Activated naive CD8-positive, alpha-beta T cell treated with anti-CD3 and anti-CD28 coated beads, Interleukin-2, amount 10 ng/mL, durations not matched to agents 7 days and 5 days (primary cell): ENCODE measurements at regions not wholly inside any gene's neighbourhood (a gene's known extent, or its start where the extent isn't known, plus 50 kb on each side); places are given as distances from the start of the nearest gene placed in this dataset.

Experiments used
- ATAC-seq: fragments of 150-1000 bp; cut with Tn5 transposase; one replicate; pipeline ENCODE4 v1.10.0; 2021; ENCODE audit warnings: low read depth, moderate library complexity
- POLR2A ChIA-PET: fragments of 350-600 bp; sonication (Branson Sonifier 250); formaldehyde crosslinking; loops from one replicate; lab custom pipeline; 2021; ENCODE audit warnings: antibody characterized with exemption; lab: Charles Lee
- DNase-seq: peaks from one replicate; pipeline ENCODE4 v3.0.0; 2021
- H3K27ac Mint-ChIP-seq: one replicate; pipeline ENCODE4 v1.8.0; 2022; ENCODE audit warnings: mild to moderate bottlenecking, mixed read lengths
- H3K27me3 Mint-ChIP-seq: one replicate; pipeline ENCODE4 v1.8.0; 2022; ENCODE audit warnings: mild to moderate bottlenecking, moderate library complexity, mixed read lengths
- H3K36me3 Mint-ChIP-seq: one replicate; pipeline ENCODE4 v1.8.0; 2021; ENCODE audit warnings: mild to moderate bottlenecking, mixed read lengths
- H3K4me1 Mint-ChIP-seq: one replicate; pipeline ENCODE4 v1.8.0; 2021; ENCODE audit warnings: mixed read lengths
- H3K4me3 Mint-ChIP-seq: one replicate; pipeline ENCODE4 v1.8.0; 2022; ENCODE audit warnings: mild to moderate bottlenecking, moderate library complexity, mixed read lengths
- H3K9me3 Mint-ChIP-seq: one replicate; pipeline ENCODE4 v1.8.0; 2021; ENCODE audit warnings: mixed read lengths

GRCh38 chr20:37616110-37616425 is 77.8 kb upstream of the CTNNBL1 start:
- H3K4me1 Mint-ChIP-seq: no peaks in the 10 kb centered on the region
- DNase-seq (no peak), ATAC-seq (no peak)
- POLR2A ChIA-PET: no interaction called here
- no peaks in the 10 kb centered on the region for H3K9me3 Mint-ChIP-seq
- no peaks in the 10 kb centered on the region for H3K36me3 Mint-ChIP-seq
- H3K27ac Mint-ChIP-seq: no peak overlapping the region
- peaks cover 23% of the 10 kb centered on the region for H3K27me3 Mint-ChIP-seq
- H3K4me3 Mint-ChIP-seq: no peak overlapping the region

- peaks cover 20% of the 10 kb centered on the region for H3K27me3 Mint-ChIP-seq
- POLR2A ChIA-PET: no interaction called here
- no peak for ATAC-seq
- no peak overlapping the region for H3K4me3 Mint-ChIP-seq
- H3K27ac Mint-ChIP-seq: no peak overlapping the region
- H3K36me3 Mint-ChIP-seq: no peaks in the 10 kb centered on the region
- no peak for DNase-seq
- H3K9me3 Mint-ChIP-seq: no peaks in the 10 kb centered on the region
- no peaks in the 10 kb centered on the region for H3K4me1 Mint-ChIP-seq
These were observed 78.3 kb upstream of the CTNNBL1 start for GRCh38 chr20:37615340-37616109.

GRCh38 chr20:37611852-37612251 is 82.0 kb upstream of the CTNNBL1 start:
- H3K4me3 Mint-ChIP-seq: no peak overlapping the region
- POLR2A ChIA-PET: no interaction called here
- H3K4me1 Mint-ChIP-seq: no peaks in the 10 kb centered on the region
- peaks cover 7% of the 10 kb centered on the region for H3K27me3 Mint-ChIP-seq
- no peaks in the 10 kb centered on the region for H3K36me3 Mint-ChIP-seq
- no peak overlapping the region for H3K27ac Mint-ChIP-seq
- H3K9me3 Mint-ChIP-seq: no peaks in the 10 kb centered on the region
- ATAC-seq: no peak
- DNase-seq: no peak

- H3K27ac Mint-ChIP-seq: no peak overlapping the region
- H3K4me3 Mint-ChIP-seq: no peak overlapping the region
- POLR2A ChIA-PET: no interaction called here
- no peaks in the 10 kb centered on the region for H3K9me3 Mint-ChIP-seq
- H3K4me1 Mint-ChIP-seq: no peaks in the 10 kb centered on the region
- ATAC-seq: no peak
- no peak for DNase-seq
- peaks cover 7% of the 10 kb centered on the region for H3K27me3 Mint-ChIP-seq
- no peaks in the 10 kb centered on the region for H3K36me3 Mint-ChIP-seq
These were observed 82.5 kb upstream of the CTNNBL1 start for GRCh38 chr20:37611346-37611745.

GRCh38 chr20:37610203-37610798 is 82.6 kb upstream of the BLCAP start:
- Mint-ChIP-seq H3K27me3 (peaks cover 3% of the 10 kb centered on the region), H3K4me1 (no peaks in the 10 kb centered on the region), H3K9me3 (no peaks in the 10 kb centered on the region), H3K27ac (no peak overlapping the region), H3K4me3 (no peak overlapping the region), H3K36me3 (no peaks in the 10 kb centered on the region)
- DNase-seq (no peak), ATAC-seq (no peak)
- POLR2A ChIA-PET: no interaction called here

- DNase-seq (no peak), ATAC-seq (no peak)
- Mint-ChIP-seq H3K4me1 (peaks cover 2% of the 10 kb centered on the region), H3K4me3 (no peak overlapping the region), H3K27ac (no peak overlapping the region), H3K9me3 (no peaks in the 10 kb centered on the region), H3K27me3 (peaks cover 28% of the 10 kb centered on the region), H3K36me3 (no peaks in the 10 kb centered on the region)
- POLR2A ChIA-PET: no interaction called here
These were observed 75.0 kb upstream of the BLCAP start for GRCh38 chr20:37602634-37603033.

GRCh38 chr20:37600486-37600885 is 72.8 kb upstream of the BLCAP start:
- H3K36me3 Mint-ChIP-seq: no peaks in the 10 kb centered on the region
- no peak for ATAC-seq
- peaks cover 2% of the 10 kb centered on the region for H3K4me1 Mint-ChIP-seq
- POLR2A ChIA-PET: no interaction called here
- no peak overlapping the region for H3K4me3 Mint-ChIP-seq
- no peak overlapping the region for H3K27ac Mint-ChIP-seq
- H3K9me3 Mint-ChIP-seq: no peaks in the 10 kb centered on the region
- peaks cover 35% of the 10 kb centered on the region for H3K27me3 Mint-ChIP-seq
- DNase-seq: no peak

- Mint-ChIP-seq H3K9me3 (no peaks in the 10 kb centered on the region), H3K36me3 (no peaks in the 10 kb centered on the region), H3K4me3 (no peak overlapping the region), H3K4me1 (peaks cover 2% of the 10 kb centered on the region), H3K27me3 (peaks cover 34% of the 10 kb centered on the region), H3K27ac (no peak overlapping the region)
- ATAC-seq (no peak), DNase-seq (no peak)
- POLR2A ChIA-PET: interaction anchor here (0.7 kb wide), 1 partner anchor 394 kb away, joined by 4 read pairs; no protein-coding TSS in a partner anchor
These were observed 71.1 kb upstream of the BLCAP start for GRCh38 chr20:37598575-37599342.

- no peak for DNase-seq
- Mint-ChIP-seq H3K4me1 (peaks cover 2% of the 10 kb centered on the region), H3K4me3 (no peak overlapping the region), H3K36me3 (no peaks in the 10 kb centered on the region), H3K27me3 (peaks cover 34% of the 10 kb centered on the region), H3K27ac (no peak overlapping the region), H3K9me3 (no peaks in the 10 kb centered on the region)
- no peak for ATAC-seq
- POLR2A ChIA-PET: no interaction called here
These were observed 70.4 kb upstream of the BLCAP start for GRCh38 chr20:37598100-37598543.

- DNase-seq (no peak), ATAC-seq (no peak)
- H3K27me3 Mint-ChIP-seq: peaks cover 33% of the 10 kb centered on the region
- no peak overlapping the region for H3K27ac Mint-ChIP-seq
- POLR2A ChIA-PET: interaction anchor here (0.6 kb wide), 1 partner anchor 1596 kb away, joined by 3 read pairs; no protein-coding TSS in a partner anchor
- no peaks in the 10 kb centered on the region for H3K9me3 Mint-ChIP-seq
- no peaks in the 10 kb centered on the region for H3K36me3 Mint-ChIP-seq
- peaks cover 2% of the 10 kb centered on the region for H3K4me1 Mint-ChIP-seq
- H3K4me3 Mint-ChIP-seq: no peak overlapping the region
These were observed 69.3 kb upstream of the BLCAP start for GRCh38 chr20:37596890-37597536.

- Mint-ChIP-seq H3K27ac (no peak overlapping the region), H3K36me3 (no peaks in the 10 kb centered on the region), H3K9me3 (no peaks in the 10 kb centered on the region), H3K4me3 (no peak overlapping the region), H3K27me3 (peaks cover 31% of the 10 kb centered on the region), H3K4me1 (peaks cover 2% of the 10 kb centered on the region)
- POLR2A ChIA-PET: no interaction called here
- ATAC-seq: no peak
- DNase-seq: no peak
These were observed 68.5 kb upstream of the BLCAP start for GRCh38 chr20:37596168-37596567.

GRCh38 chr20:37593710-37594109 is 66.0 kb upstream of the BLCAP start:
- ATAC-seq (no peak), DNase-seq (no peak)
- POLR2A ChIA-PET: no interaction called here
- Mint-ChIP-seq H3K36me3 (no peaks in the 10 kb centered on the region), H3K4me1 (peaks cover 1% of the 10 kb centered on the region), H3K4me3 (no peak overlapping the region), H3K27me3 (peaks cover 18% of the 10 kb centered on the region), H3K27ac (no peak overlapping the region), H3K9me3 (no peaks in the 10 kb centered on the region)

- ATAC-seq: no peak
- Mint-ChIP-seq H3K27me3 (peaks cover 23% of the 10 kb centered on the region), H3K36me3 (no peaks in the 10 kb centered on the region), H3K27ac (no peak overlapping the region), H3K4me1 (no peaks in the 10 kb centered on the region), H3K9me3 (peaks cover 1% of the 10 kb centered on the region), H3K4me3 (no peak overlapping the region)
- POLR2A ChIA-PET: no interaction called here
- no peak for DNase-seq
These were observed 63.3 kb upstream of the BLCAP start for GRCh38 chr20:37590938-37591490.
